GM18909 (cell line): ENCODE measurements at regions not wholly inside any gene's neighbourhood (a gene's known extent, or its start where the extent isn't known, plus 50 kb on each side); places are given as distances from the start of the nearest gene placed in this dataset.
"Not testable (repeated sequence)": the region's sequence is repeated elsewhere in the genome, so short reads cannot be mapped to it uniquely, and the experiment has no call there.

Source experiments
- ATAC-seq: cut with Tn5 transposase; IDR thresholded peaks from one replicate; pipeline ENCODE4 v1.9.1; 2021; ENCODE audit warnings: mild to moderate bottlenecking; ENCODE audit not compliant: unreplicated experiment, poor library complexity

DNA sequence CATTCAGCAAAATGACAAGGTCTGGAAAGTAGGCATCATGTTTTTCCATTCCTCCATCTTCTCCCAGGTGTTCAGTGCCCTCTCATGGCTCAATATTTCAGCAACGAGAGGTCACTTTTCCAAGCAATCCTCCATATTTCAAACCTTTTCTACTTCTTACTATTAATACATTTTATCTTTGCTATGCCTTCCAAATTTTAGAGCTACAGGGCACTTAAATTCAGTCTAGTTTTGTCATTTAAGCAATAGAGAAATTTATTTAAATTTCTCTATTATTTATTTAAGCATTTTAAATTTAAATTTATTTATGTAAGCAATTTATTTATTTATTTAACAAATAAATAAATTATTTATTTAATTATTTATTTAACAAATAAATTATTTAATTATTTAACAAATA is 305.1 kb upstream of the ANXA10 start:
- no peak for ATAC-seq

- ATAC-seq = no peak
Observed at GRCh38 chr4:167802463-167803212, 289.7 kb upstream of the ANXA10 start.

GRCh38 chr4:167811958-167812357 is 280.4 kb upstream of the ANXA10 start:
- no peak for ATAC-seq

DNA sequence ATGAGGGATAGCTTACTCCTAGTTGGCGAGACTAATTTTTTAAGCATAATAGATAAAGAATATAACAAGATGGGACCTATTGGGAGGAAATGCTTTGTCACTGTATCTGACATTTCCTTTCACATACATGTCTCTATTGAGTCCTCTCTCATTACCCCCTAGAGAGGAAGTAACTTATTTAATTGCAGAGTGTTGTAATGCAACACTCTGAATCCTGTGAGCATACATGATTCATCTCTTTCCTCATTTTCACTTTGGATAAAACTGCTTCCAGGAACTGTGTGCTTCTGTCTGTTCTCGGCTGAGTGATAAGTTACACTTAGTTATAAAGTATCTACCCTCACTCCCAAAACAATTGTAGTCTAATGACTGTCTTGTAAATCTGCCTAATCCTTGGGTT is 266.1 kb upstream of the ANXA10 start:
- ATAC-seq = no peak

- no peak for ATAC-seq
Observed at GRCh38 chr4:167831855-167832254, 260.5 kb upstream of the ANXA10 start.

- ATAC-seq = no peak
Observed at GRCh38 chr4:167838686-167839085, 253.7 kb upstream of the ANXA10 start.

GRCh38 chr4:167842487-167842886 is 249.8 kb upstream of the ANXA10 start:
- ATAC-seq = no peak

GRCh38 chr4:167854881-167855280 is 237.5 kb upstream of the ANXA10 start:
- ATAC-seq = no peak

- not testable (repeated sequence) for ATAC-seq
Observed at GRCh38 chr4:167858127-167858526, 234.2 kb upstream of the ANXA10 start.

GRCh38 chr4:167867191-167867590 is 225.1 kb upstream of the ANXA10 start:
- no peak for ATAC-seq

GRCh38 chr4:167868163-167868562 is 224.2 kb upstream of the ANXA10 start:
- ATAC-seq = no peak

DNA sequence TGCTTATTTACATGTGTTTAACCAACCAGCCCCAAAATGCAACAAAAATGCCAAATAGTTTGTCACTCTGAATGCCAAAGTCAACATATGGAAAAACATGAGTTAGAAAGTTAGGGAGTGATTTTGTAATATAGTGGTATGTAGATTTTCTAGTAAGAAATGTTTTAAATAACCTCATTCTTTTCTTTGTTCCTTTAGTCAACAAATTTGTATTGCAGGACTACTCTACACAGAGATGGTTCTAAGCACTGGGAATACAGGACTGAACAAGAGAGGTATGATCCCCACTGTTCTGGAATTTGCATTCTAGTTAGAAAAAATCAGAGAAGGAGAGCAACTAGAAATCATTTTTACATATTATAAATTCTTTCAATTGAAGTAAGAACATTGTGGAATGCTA is 218.8 kb upstream of the ANXA10 start:
- ATAC-seq = no peak

DNA sequence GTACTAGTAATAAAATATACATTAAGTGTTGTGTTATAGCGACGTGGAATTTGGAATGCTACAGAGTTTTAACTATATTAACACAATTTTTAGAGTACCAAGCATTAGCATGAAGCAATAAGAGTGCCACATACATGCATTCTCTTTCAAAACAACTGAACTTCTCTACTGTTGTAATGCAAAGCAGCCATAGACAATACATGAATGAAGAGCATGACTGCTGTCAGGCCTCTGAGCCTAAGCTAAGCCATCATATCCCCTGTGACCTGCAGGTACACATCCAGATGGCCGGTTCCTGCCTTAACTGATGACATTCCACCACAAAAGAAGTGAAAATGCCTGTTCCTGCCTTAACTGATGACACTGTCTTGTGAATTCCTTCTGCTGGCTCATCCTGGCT is 216.2 kb upstream of the ANXA10 start:
- not testable (repeated sequence) for ATAC-seq

GRCh38 chr4:167877826-167878225 is 214.5 kb upstream of the ANXA10 start:
- not testable (repeated sequence) for ATAC-seq

DNA sequence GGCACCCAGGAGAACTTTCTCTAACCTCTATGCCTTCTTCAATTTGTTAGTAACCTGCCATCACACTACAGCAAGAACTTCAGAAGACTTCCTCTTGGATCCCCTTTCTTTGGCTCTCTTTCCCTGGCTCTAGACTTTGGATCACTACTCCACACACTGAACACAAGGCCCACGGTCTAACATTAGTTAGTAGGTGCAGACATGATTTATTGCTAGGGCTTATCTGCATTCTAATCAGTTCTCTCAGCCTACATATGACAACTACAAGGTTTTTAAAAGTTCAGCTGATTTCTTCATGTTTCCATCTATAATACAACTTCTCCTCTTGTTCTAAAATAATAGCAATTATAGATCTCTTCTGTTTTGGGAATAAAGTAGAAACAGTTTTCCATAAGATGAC is 209.1 kb upstream of the ANXA10 start:
- ATAC-seq = no peak

DNA sequence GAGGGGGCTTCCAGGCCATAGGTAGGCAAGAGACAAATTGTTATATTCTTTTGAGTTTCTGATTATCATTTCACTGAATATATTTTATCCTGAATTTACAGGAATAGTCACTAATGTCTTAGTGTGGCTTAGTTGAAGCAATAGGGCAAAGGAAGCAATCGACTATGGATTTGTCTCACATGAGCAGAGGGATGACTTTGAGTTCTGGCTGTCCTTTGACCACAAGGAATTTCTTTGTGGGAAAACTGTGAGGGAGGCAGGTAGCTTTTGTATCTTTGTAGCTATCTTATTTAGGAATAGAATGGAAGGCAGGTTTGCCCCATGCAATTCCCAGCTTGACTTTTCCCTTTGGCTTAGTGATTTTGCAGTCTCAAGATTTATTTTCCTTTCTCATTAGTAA is 207.3 kb upstream of the ANXA10 start:
- no peak for ATAC-seq

- ATAC-seq = no peak
Observed at GRCh38 chr4:167885872-167886271, 206.5 kb upstream of the ANXA10 start.

GRCh38 chr4:167887726-167888125 is 204.6 kb upstream of the ANXA10 start:
- no peak for ATAC-seq

GRCh38 chr4:167890226-167890625 is 202.1 kb upstream of the ANXA10 start:
- no peak for ATAC-seq

DNA sequence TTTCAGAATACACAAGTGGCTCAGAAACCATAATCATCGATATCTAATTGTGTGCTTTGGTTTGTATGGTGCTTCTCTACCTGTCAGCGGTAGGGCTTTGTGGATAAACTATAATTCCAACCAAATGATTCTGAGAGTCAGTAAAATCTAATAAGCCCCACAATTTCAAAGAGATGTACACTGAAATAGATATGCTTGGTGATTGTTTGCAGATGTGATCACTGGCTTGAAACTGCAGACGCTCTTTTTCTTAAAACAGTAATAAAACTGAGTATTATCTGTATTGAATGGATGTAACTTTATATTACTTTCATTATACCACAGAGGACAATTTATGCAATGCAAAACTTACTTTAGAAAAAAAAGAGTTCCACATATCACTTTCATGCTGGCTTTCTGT is 198.8 kb upstream of the ANXA10 start:
- ATAC-seq = no peak

- not testable (repeated sequence) for ATAC-seq
Observed at GRCh38 chr4:167896260-167896659, 196.1 kb upstream of the ANXA10 start.

DNA sequence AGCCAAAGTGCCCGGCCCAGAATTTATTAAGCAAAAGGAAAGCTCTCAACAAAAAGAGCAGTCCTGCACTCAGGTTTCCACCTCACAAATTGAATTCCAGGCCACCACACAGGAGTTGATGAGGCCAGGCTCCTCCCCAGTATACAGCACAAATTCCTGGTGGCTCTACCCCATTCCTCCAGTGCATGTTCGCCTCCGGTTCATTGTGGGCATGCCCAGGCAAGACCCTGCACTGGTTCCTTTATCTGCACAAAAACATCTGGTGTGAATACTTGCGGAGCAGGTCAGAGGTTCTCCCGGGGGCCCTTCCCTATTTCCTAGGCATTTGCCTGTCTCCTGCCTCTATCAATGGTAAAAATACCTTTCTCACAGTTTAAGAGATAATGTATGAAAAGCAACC is 195.2 kb upstream of the ANXA10 start:
- no peak for ATAC-seq
